H1 (cell line): ENCODE measurements at regions not wholly inside any gene's neighbourhood (a gene's known extent, or its start where the extent isn't known, plus 50 kb on each side); places are given as distances from the start of the nearest gene placed in this dataset.

ENCODE experiments used
- CTCF ChIA-PET: fragments of 300-600 bp; sonication (Branson Sonifier 250); formaldehyde crosslinking; loops from one replicate; lab custom pipeline; 2021; ENCODE audit not compliant: partially characterized antibody; lab: Charles Lee
- POLR2A ChIA-PET: fragments of 300-600 bp; sonication (Branson Sonifier 250); formaldehyde crosslinking; loops from one replicate; lab custom pipeline; 2021; ENCODE audit warnings: inconsistent platforms; ENCODE audit not compliant: partially characterized antibody; lab: Charles Lee
- DNase-seq, 2 experiments: peaks; one replicate each; pipeline versions ENCODE4 v3.0.0 to v3.0.0-alpha.2; 2010 to 2022; ENCODE audit warnings: low spot score in 2 of 2, low read depth in 1 of 2, mixed read lengths in 1 of 2
- FAIRE-seq: peaks from 2 replicates; lab custom pipeline; 2011; peaks lifted over from hg19 to GRCh38; lab: Jason Lieb, UNC
- H2AFZ ChIP-seq: 2 replicates; pipeline ENCODE4 v1.8.1; 2012; ENCODE audit warnings: low read length, inconsistent platforms
- H2AK5ac ChIP-seq: 2 replicates; pipeline ENCODE4 v1.6.1; 2013; ENCODE audit warnings: low read depth, low read length
- H2BK120ac ChIP-seq: replicated peaks from 2 replicates; pipeline ENCODE3; 2013; ENCODE audit warnings: low read depth, low read length, inconsistent platforms
- H2BK12ac ChIP-seq: 2 replicates; pipeline ENCODE4 v1.6.1; 2013; ENCODE audit warnings: low read depth, low read length
- H2BK15ac ChIP-seq: 2 replicates; pipeline ENCODE4 v1.6.1; 2013; ENCODE audit warnings: low read length
- H2BK20ac ChIP-seq: 2 replicates; pipeline ENCODE4 v1.6.1; 2013; ENCODE audit warnings: low read length
- H2BK5ac ChIP-seq: 2 replicates; pipeline ENCODE4 v1.6.1; 2013; ENCODE audit warnings: low read depth, low read length
- H3K14ac ChIP-seq: 2 replicates; pipeline ENCODE4 v1.6.1; 2013; ENCODE audit warnings: inconsistent platforms; ENCODE audit not compliant: insufficient read length
- H3K18ac ChIP-seq: 2 replicates; pipeline ENCODE4 v1.6.1; 2013; ENCODE audit warnings: low read length; ENCODE audit errors: extremely low read depth
- H3K23ac ChIP-seq: 2 replicates; pipeline ENCODE4 v1.6.1; 2013; ENCODE audit warnings: inconsistent platforms; ENCODE audit not compliant: insufficient read length
- H3K23me2 ChIP-seq: 2 replicates; pipeline ENCODE4 v1.6.1; 2013; ENCODE audit warnings: low read depth, low read length
- H3K27ac ChIP-seq: 2 replicates; pipeline ENCODE4 v1.6.1; 2011; ENCODE audit warnings: low read depth, low read length, inconsistent platforms
- H3K27me3 ChIP-seq, 4 experiments: replicated peaks in 1 of 4; 1 replicate in 1 of 4; 2 replicates in 3 of 4; pipeline versions ENCODE4 v1.6.1 to v1.8.1; 2011 to 2013; ENCODE audit warnings: low read length in 3 of 4, mild to moderate bottlenecking in 3 of 4, inconsistent platforms in 2 of 4, mixed read lengths in 2 of 4, moderate library complexity in 1 of 4; ENCODE audit not compliant: control insufficient read depth in 3 of 4, insufficient read depth in 3 of 4; ENCODE audit errors: extremely low read depth in 1 of 4
- H3K36me3 ChIP-seq, 4 experiments: 2 replicates each; pipeline versions ENCODE4 v1.6.1 to v1.8.1; 2011 to 2013; ENCODE audit warnings: mild to moderate bottlenecking in 4 of 4, low read length in 3 of 4, moderate library complexity in 2 of 4, control low read depth in 1 of 4, inconsistent platforms in 1 of 4; ENCODE audit not compliant: insufficient read depth in 4 of 4, control insufficient read depth in 2 of 4
- H3K4ac ChIP-seq: replicated peaks from 2 replicates; pipeline ENCODE3; 2013; ENCODE audit warnings: low read length, low read depth, mixed read lengths, inconsistent platforms; ENCODE audit not compliant: insufficient read length
- H3K4me1 ChIP-seq, 4 experiments: replicated peaks in 1 of 4; 1 replicate in 1 of 4; 2 replicates in 3 of 4; pipeline versions ENCODE4 v1.6.1 to v1.8.1; 2011 to 2013; ENCODE audit warnings: low read length in 3 of 4, inconsistent platforms in 2 of 4, mixed read lengths in 1 of 4; ENCODE audit not compliant: insufficient read depth in 4 of 4, control insufficient read depth in 3 of 4
- H3K4me2 ChIP-seq, 2 experiments: 2 replicates each; pipeline versions ENCODE4 v1.6.1 to v1.8.1; 2011 to 2013; ENCODE audit warnings: low read depth in 2 of 2, low read length in 2 of 2, control low read depth in 1 of 2, inconsistent platforms in 1 of 2, mild to moderate bottlenecking in 1 of 2; ENCODE audit not compliant: insufficient read depth in 1 of 2
- H3K4me3 ChIP-seq, 4 experiments: fragments of 200-600, 300-600 bp in 1 of 4; sonication (generic), shearing (Covaris generic), sonication (Bioruptor Twin) in 1 of 4; 2 replicates each; pipeline versions ENCODE4 v1.5.1 to v1.8.1; 2011 to 2016; ENCODE audit warnings: low read length in 4 of 4, low read depth in 3 of 4, control low read depth in 2 of 4, inconsistent platforms in 2 of 4, mild to moderate bottlenecking in 2 of 4, mixed read lengths in 1 of 4, moderate library complexity in 1 of 4; ENCODE audit not compliant: insufficient read depth in 2 of 4; ENCODE audit errors: extremely low read depth in 1 of 4
- H3K56ac ChIP-seq: replicated peaks from 2 replicates; pipeline ENCODE3; 2013; ENCODE audit warnings: low read depth, mild to moderate bottlenecking, mixed read lengths, low read length, inconsistent platforms; ENCODE audit not compliant: insufficient read length
- H3K79me1 ChIP-seq: 2 replicates; pipeline ENCODE4 v1.6.1; 2013; ENCODE audit warnings: low read depth, low read length, control low read depth
- H3K79me2 ChIP-seq, 2 experiments: 2 replicates each; pipeline versions ENCODE4 v1.6.1 to v1.8.1; 2012 to 2013; ENCODE audit warnings: low read length in 2 of 2, mild to moderate bottlenecking in 2 of 2, inconsistent platforms in 1 of 2; ENCODE audit not compliant: insufficient read depth in 2 of 2, control insufficient read depth in 1 of 2
- H3K9ac ChIP-seq, 4 experiments: replicated peaks in 1 of 4; 1 replicate in 1 of 4; 2 replicates in 3 of 4; pipeline versions ENCODE4 v1.6.1 to v1.8.1; 2011 to 2013; ENCODE audit warnings: low read depth in 3 of 4, low read length in 3 of 4, control low read depth in 2 of 4, mild to moderate bottlenecking in 2 of 4, moderate library complexity in 2 of 4, inconsistent platforms in 1 of 4; ENCODE audit errors: extremely low read depth in 1 of 4
- H3K9me3 ChIP-seq, 2 experiments: 2 replicates each; pipeline versions ENCODE4 v1.6.1 to v1.8.1; 2012 to 2013; ENCODE audit warnings: mild to moderate bottlenecking in 2 of 2, moderate library complexity in 2 of 2, control low read depth in 1 of 2, inconsistent platforms in 1 of 2, low read depth in 1 of 2, low read length in 1 of 2, mixed read lengths in 1 of 2; ENCODE audit not compliant: insufficient read depth in 2 of 2
- H4K20me1 ChIP-seq, 2 experiments: replicated peaks in 1 of 2; 2 replicates each; pipeline versions ENCODE3 to v1.8.1; 2011 to 2013; ENCODE audit warnings: inconsistent platforms in 2 of 2, low read length in 2 of 2, mild to moderate bottlenecking in 1 of 2; ENCODE audit not compliant: insufficient read depth in 2 of 2, control insufficient read depth in 1 of 2
- H4K5ac ChIP-seq: 2 replicates; pipeline ENCODE4 v1.6.1; 2013; ENCODE audit warnings: low read length, low read depth, mixed read lengths, inconsistent platforms; ENCODE audit not compliant: insufficient read length
- H4K8ac ChIP-seq: 2 replicates; pipeline ENCODE4 v1.8.0; 2013; ENCODE audit warnings: mild to moderate bottlenecking, moderate library complexity, low read length, inconsistent platforms; ENCODE audit not compliant: insufficient read depth; ENCODE audit errors: extremely low read depth
- H4K91ac ChIP-seq: replicated peaks from 2 replicates; pipeline ENCODE3; 2013; ENCODE audit warnings: low read length, mixed read lengths, inconsistent platforms; ENCODE audit not compliant: insufficient read length
- FOSL1 ChIP-seq: IDR thresholded peaks from 2 replicates; pipeline ENCODE4 v1.6.1; 2011; ENCODE audit warnings: mild to moderate bottlenecking, low read depth, low read length, moderate library complexity; ENCODE audit not compliant: insufficient read depth
- JUND ChIP-seq: IDR thresholded peaks from 2 replicates; pipeline ENCODE4 v1.6.1; 2011; ENCODE audit warnings: mild to moderate bottlenecking, improper control_type of control experiment, low read length
- NANOG ChIP-seq: IDR thresholded peaks from 2 replicates; pipeline ENCODE4 v1.6.1; 2011; ENCODE audit warnings: low read length, low read depth, mild to moderate bottlenecking, inconsistent platforms; ENCODE audit not compliant: insufficient read depth, poor library complexity, severe bottlenecking
- PHF8 ChIP-seq: fragments of 200-600 bp; sonication (generic); conservative IDR thresholded peaks from 2 replicates; pipeline ENCODE4 v1.7.1; 2012; ENCODE audit warnings: low read depth, mild to moderate bottlenecking, inconsistent platforms, low read length, moderate library complexity
- ZNF274 ChIP-seq: IDR thresholded peaks from 2 replicates; pipeline ENCODE4 v1.7.0; 2012; ENCODE audit warnings: low read length, borderline replicate concordance; ENCODE audit errors: extremely low read depth
- WGBS, 2 experiments: shearing (Covaris generic) in 1 of 2; methylation state at CpG; one replicate each; pipeline versions ENCODE4 v1.1.6 to v1.1.7; 2013 to 2015; ENCODE audit warnings: low lambda C conversion rate in 2 of 2, mixed read lengths in 2 of 2, inconsistent platforms in 1 of 2, low coverage in 1 of 2, missing lambda C conversion rate in 1 of 2; ENCODE audit not compliant: insufficient replicate concordance in 2 of 2, insufficient coverage in 1 of 2, insufficient read length in 1 of 2; ENCODE audit errors: extremely low coverage in 1 of 2, missing lambda C conversion rate in 1 of 2; 5-methylcytosine and 5-hydroxymethylcytosine counted together

DNA sequence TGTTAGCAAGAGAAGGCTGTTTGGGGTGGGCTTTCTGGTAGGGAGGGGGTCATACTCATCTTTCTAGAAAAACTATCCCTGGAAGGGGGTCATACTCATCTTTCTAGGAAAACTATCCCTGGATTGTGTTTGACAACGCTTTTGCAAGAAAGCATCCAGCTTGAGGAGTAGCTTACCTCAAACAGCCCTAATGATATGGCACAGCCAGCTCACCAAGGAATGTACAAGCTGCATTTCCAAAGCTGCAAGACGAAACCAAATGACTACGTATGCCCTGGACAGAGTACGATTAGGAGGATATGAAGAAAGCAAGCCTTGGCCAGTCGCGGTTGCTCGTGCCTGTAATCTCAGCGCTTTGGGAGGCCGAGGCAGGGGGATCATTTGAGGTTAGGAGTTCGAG is 63.4 kb downstream of the KLF4 start:
- Histone ChIP-seq H4K5ac (no peak overlapping the region), H3K18ac (no peak overlapping the region), H2AFZ (no peak overlapping the region), H2BK20ac (no peak overlapping the region), H2BK12ac (peak overlapping the region; percentile 75; the same call in 1 of the 2 replicates)
- no peak for TF ChIP-seq FOSL1
- TF ChIP-seq PHF8, result no peak
- no peak for TF ChIP-seq ZNF274
- no peak for TF ChIP-seq NANOG
- no peak for TF ChIP-seq JUND
- TF ChIP-seq, all 59 proteins: peak for 0
- Histone ChIP-seq H4K91ac (no peak overlapping the region), H3K9me3 (no peaks in the 10 kb centered on the region), H3K79me2 (no peaks in the 10 kb centered on the region), H4K20me1 (no peaks in the 10 kb centered on the region), H4K8ac (no peak overlapping the region), H3K4ac (no peak overlapping the region), H3K9ac (no peak overlapping the region), H3K4me2 (no peak overlapping the region), H2BK120ac (no peak overlapping the region), H3K23me2 (no peaks in the 10 kb centered on the region), H2BK15ac (no peak overlapping the region; the same call in 1 of the 2 replicates), H3K27ac (no peak overlapping the region), H3K23ac (no peak overlapping the region), H3K4me1 (no peaks in the 10 kb centered on the region; a peak in 1 of 7 replicates), H3K14ac (no peak overlapping the region), H3K4me3 (no peak overlapping the region), H2BK5ac (no peak overlapping the region), H3K36me3 (no peaks in the 10 kb centered on the region), H3K27me3 (peaks cover 0 to 8% (median 7%) of the 10 kb centered on the region in 4 experiments; a peak in 3 of 7 replicates), H2AK5ac (no peak overlapping the region; the same call in 1 of the 2 replicates), H3K79me1 (no peaks in the 10 kb centered on the region), H3K56ac (no peak overlapping the region)
- ChIA-PET CTCF (interaction anchor here (0.7 to 6.1 kb wide), 39 partner anchors 9 to 1245 kb away, joined by 3 to 50 read pairs (median 5); no protein-coding TSS in a partner anchor), POLR2A (interaction anchor here (0.9 to 1.3 kb wide), 3 partner anchors 11 to 40 kb away, joined by 4 to 6 read pairs (median 4); no protein-coding TSS in a partner anchor)
- FAIRE-seq (no peak), DNase-seq (no peak)
- WGBS, 2 experiments, result 86% methylated on average over 10 of the region's 10 CpGs; no CpG with 5 or more reads in 1 of the 2 experiments
